Activated naive CD8-positive, alpha-beta T cell treated with anti-CD3 and anti-CD28 coated beads, Interleukin-2, amount 10 ng/mL, durations not matched to agents 7 days and 5 days (primary cell): ENCODE measurements at regions not wholly inside any gene's neighbourhood (a gene's known extent, or its start where the extent isn't known, plus 50 kb on each side); places are given as distances from the start of the nearest gene placed in this dataset.

ENCODE experiments used
- ATAC-seq: fragments of 150-1000 bp; cut with Tn5 transposase; one replicate; pipeline ENCODE4 v1.10.0; 2021; ENCODE audit warnings: low read depth, moderate library complexity
- POLR2A ChIA-PET: fragments of 350-600 bp; sonication (Branson Sonifier 250); formaldehyde crosslinking; loops from one replicate; lab custom pipeline; 2021; ENCODE audit warnings: antibody characterized with exemption; lab: Charles Lee
- DNase-seq: peaks from one replicate; pipeline ENCODE4 v3.0.0; 2021
- H3K27ac Mint-ChIP-seq: one replicate; pipeline ENCODE4 v1.8.0; 2022; ENCODE audit warnings: mild to moderate bottlenecking, mixed read lengths
- H3K27me3 Mint-ChIP-seq: one replicate; pipeline ENCODE4 v1.8.0; 2022; ENCODE audit warnings: mild to moderate bottlenecking, moderate library complexity, mixed read lengths
- H3K36me3 Mint-ChIP-seq: one replicate; pipeline ENCODE4 v1.8.0; 2021; ENCODE audit warnings: mild to moderate bottlenecking, mixed read lengths
- H3K4me1 Mint-ChIP-seq: one replicate; pipeline ENCODE4 v1.8.0; 2021; ENCODE audit warnings: mixed read lengths
- H3K4me3 Mint-ChIP-seq: one replicate; pipeline ENCODE4 v1.8.0; 2022; ENCODE audit warnings: mild to moderate bottlenecking, moderate library complexity, mixed read lengths
- H3K9me3 Mint-ChIP-seq: one replicate; pipeline ENCODE4 v1.8.0; 2021; ENCODE audit warnings: mixed read lengths

DNA sequence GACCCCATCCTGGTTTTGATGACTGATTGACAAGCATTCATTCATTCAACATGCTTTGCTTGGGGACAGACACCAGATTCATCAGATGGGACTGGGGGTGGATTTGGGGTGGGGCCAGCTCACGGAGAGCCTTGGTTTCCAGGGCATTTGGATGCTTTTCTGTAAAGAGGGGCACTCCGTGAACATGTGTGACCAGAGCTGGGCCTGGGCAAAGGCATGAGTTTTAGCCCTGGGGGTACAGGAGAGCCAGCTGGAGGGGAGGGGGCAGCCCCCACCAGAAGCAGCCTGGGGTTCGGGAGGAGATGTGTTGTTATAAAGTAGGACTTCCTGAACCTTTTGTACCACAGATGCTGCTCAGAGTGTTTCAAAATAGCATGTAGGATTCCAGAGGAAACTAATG is 99.7 kb downstream of the RIPK4 start:
- H3K36me3 Mint-ChIP-seq = no peaks in the 10 kb centered on the region
- POLR2A ChIA-PET = no interaction called here
- H3K9me3 Mint-ChIP-seq = no peaks in the 10 kb centered on the region
- no peak for ATAC-seq
- H3K4me3 Mint-ChIP-seq = no peak overlapping the region
- no peak for DNase-seq
- no peak overlapping the region for H3K27ac Mint-ChIP-seq
- peaks cover 21% of the 10 kb centered on the region for H3K27me3 Mint-ChIP-seq
- peaks cover 11% of the 10 kb centered on the region for H3K4me1 Mint-ChIP-seq

DNA sequence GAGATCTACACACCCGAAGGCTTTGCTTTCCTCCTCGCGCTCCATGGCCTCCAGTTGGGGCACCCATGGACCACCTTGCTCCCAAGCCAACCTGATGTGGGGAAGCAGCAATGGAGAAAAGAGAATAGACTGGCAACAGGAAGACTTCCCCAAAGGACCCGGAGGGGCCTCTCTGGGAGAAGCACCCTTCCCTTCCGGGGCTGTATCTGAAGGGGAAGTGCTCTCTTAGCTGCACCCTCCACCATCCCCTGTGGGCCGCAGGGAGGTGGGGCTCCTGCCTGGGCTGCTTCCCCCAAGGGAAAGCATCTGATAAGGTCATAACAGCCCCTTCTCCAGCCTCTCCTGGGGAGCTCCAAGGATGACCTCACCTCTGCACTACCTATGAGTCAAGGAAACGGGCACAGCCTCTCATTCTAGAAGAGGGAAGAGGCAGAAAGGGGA is 100.2 kb downstream of the RIPK4 start:
- ATAC-seq = no peak
- POLR2A ChIA-PET = no interaction called here
- no peaks in the 10 kb centered on the region for H3K9me3 Mint-ChIP-seq

DNA sequence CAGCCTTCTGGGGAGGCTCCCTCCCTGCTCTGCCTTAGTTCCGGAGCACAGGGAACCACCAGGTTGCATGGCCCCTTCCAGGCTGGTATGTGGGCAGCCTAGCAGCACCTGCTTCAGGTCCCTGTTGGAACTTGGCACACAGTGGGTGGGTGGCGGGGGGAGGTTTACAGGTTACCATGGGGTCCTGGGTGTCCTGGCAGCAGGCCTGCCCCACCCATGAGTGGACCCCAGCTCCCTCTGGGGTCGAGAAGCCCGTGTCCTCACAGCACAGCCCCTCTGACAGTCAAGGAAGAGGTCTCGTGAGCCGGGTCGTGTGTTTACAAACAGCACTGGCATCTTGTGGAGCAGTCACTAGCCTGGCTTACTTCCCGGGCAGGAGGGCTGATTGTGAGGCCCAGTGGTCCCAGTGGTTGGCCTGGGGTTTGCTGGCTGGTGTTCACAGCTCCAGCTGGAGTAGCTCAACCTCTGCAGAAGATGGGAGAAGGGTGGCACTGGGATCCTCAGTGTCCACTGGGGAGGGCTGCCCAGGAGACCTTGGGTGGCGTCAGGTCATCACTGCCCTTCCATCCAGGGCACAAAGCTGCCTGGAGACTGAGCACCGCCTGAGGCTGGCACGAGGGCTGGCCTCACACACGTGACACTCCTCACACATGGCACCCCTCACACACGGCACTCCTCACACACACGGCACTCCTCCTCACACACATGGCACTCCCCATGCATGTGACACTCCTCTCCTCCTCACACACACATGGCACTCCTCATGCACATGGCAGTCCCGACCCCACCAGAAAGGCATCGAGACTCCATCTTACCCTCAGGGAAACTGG is 100.9 kb downstream of the RIPK4 start:
- no peaks in the 10 kb centered on the region for H3K36me3 Mint-ChIP-seq
- H3K4me3 Mint-ChIP-seq = no peak overlapping the region
- H3K4me1 Mint-ChIP-seq = peaks cover 1% of the 10 kb centered on the region
- H3K27me3 Mint-ChIP-seq = peaks cover 18% of the 10 kb centered on the region
- H3K27ac Mint-ChIP-seq = no peak overlapping the region
- ATAC-seq (no peak), DNase-seq (no peak)
- no peaks in the 10 kb centered on the region for H3K9me3 Mint-ChIP-seq
- POLR2A ChIA-PET = no interaction called here

More for the DNA sequence above, 100.2 kb downstream of the RIPK4 start:
- H3K36me3 Mint-ChIP-seq = no peaks in the 10 kb centered on the region
- no peak overlapping the region for H3K4me3 Mint-ChIP-seq
- H3K4me1 Mint-ChIP-seq = peaks cover 7% of the 10 kb centered on the region
- peaks cover 22% of the 10 kb centered on the region for H3K27me3 Mint-ChIP-seq
- H3K27ac Mint-ChIP-seq = no peak overlapping the region
- DNase-seq = no peak

DNA sequence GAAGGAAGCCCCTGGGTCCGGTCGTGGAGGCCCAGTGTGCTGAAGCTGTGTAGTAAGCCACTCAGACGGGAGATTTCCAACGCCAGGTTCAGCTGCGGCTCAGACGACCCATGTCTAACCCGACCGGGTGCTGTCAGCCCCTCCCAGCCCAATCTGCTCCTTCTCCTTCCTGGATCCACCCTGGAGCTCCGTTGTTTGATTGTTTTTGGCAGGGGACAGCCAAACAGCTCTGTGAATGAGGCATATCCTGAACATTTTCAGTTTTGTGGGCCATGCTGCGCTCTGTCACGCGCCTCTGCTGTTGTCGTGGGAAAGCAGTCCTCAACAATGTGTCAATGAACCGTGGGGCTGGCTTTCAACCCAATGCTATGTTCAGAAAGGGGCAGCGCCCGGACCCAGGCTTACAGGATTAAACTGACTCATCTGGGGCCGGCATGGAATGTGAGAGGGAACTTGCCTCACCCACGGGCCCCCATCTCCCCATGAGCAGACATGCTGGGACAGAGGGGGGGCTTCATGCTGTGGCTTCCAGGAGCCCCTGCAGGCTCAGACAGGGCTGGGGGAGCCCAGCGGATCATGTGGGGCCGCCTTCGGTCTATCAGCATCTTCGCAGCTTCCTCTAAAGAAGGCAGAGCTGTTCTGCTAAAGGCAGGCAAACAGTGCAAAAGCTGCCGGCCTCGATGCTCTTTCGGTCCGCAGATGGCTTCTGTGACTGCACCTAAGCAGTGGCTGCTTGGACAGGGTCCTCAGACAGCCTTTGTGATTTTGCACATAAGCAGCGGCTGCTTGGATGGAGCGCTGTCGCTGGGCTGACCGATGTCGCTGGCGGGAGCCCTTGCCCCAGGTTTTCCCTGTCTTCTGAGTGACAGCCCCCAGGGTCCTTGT is 101.7 kb downstream of the RIPK4 start:
- Mint-ChIP-seq H3K27ac (no peak overlapping the region), H3K36me3 (no peaks in the 10 kb centered on the region), H3K9me3 (no peaks in the 10 kb centered on the region), H3K4me3 (no peak overlapping the region), H3K27me3 (peaks cover 17% of the 10 kb centered on the region), H3K4me1 (no peaks in the 10 kb centered on the region)
- DNase-seq (no peak), ATAC-seq (no peak)
- POLR2A ChIA-PET = no interaction called here

DNA sequence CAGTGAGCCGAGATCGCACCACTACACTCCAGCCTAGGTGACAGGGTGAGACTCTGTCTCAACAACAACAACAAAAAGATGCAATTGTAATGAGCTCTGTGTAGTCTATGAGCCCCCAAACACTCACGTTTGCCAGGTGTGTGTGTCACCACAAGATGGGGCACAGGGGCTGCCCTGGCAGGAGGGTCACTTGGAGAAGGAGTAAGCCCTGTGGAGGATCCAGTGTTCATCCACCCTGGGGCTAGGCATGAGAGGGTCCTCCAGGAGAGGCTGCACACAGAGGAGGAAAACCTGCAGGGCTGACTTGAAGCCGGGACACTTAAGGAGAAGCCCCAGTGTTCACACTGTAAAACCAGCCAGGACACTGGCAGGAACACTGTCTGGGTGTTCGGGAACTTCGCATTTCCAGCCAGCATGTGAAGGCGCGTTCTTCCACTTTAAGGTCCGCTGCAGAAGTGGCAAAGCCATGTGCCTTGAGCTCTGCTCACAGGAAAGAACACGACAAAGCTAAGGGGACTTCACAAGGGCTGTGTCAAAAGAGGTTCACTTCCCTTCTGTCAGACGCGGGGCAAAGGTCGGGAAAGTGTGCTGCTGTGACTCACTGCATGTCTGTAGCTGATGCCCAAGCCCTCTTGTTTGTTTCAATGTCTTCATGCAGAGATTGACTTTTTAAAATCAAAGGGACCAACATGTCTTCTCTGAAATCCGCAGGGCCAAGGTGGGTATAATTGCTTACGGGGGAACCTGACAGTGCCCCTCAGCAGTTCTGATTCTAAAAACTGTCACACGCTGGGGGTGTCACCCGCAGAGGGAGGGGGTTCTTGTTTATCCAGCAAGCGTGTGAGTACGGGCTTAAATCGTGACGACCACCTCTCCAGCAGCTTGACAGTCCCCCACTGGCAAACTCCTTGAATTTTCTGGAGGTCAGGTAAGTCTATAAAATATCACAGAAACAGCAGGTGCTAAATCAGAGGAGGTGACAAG is 102.8 kb downstream of the RIPK4 start:
- H3K36me3 Mint-ChIP-seq = no peaks in the 10 kb centered on the region
- no peak for DNase-seq
- H3K9me3 Mint-ChIP-seq = no peaks in the 10 kb centered on the region
- no peak overlapping the region for H3K4me3 Mint-ChIP-seq
- no peak overlapping the region for H3K27ac Mint-ChIP-seq
- peaks cover 8% of the 10 kb centered on the region for H3K27me3 Mint-ChIP-seq
- POLR2A ChIA-PET = no interaction called here
- no peaks in the 10 kb centered on the region for H3K4me1 Mint-ChIP-seq
- no peak for ATAC-seq

DNA sequence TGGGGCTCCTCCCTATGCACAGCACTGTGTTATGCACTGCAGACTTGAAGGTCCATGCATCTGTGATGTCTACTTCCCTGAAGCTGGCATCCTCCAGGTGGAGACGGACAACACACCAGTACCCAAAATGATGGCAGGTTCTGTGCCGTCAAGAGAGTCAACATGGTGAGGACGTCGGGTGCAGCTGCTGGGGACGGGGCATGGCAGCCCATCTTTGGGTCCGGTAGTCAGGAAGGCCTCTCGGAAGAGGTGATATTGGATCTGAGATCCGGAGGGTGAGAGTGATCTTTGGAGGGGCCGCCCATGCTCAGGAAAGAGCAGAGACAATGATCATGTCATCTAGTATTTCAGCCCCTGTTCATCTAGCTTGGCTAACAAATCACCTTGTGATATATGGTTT is 104.1 kb downstream of the RIPK4 start:
- Mint-ChIP-seq H3K4me3 (no peak overlapping the region), H3K4me1 (no peaks in the 10 kb centered on the region), H3K27me3 (peaks cover 8% of the 10 kb centered on the region), H3K36me3 (no peaks in the 10 kb centered on the region), H3K27ac (no peak overlapping the region), H3K9me3 (no peaks in the 10 kb centered on the region)
- POLR2A ChIA-PET = no interaction called here
- ATAC-seq (no peak), DNase-seq (no peak)

DNA sequence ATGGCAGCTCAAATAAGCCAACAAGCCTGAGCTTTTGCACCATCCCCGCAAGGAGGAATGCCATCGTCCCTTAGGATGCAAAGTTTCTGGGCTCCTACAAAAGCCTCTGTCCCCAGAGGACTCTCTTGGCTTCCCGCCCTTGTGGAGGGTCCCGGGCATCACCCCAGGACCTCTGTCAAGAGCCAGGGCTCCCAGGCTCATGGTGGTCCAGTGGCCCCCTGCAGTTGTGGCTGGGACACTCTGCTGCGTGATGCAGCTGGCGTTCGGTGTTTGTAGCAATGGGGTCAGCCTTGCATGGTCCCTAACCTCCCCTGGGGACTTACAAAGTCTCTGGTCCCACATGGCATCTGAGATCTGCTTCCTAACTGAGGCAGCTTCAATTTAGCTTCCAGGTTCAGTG is 104.7 kb downstream of the RIPK4 start:
- Mint-ChIP-seq H3K4me1 (no peaks in the 10 kb centered on the region), H3K27ac (no peak overlapping the region), H3K36me3 (no peaks in the 10 kb centered on the region), H3K27me3 (peaks cover 12% of the 10 kb centered on the region), H3K4me3 (no peak overlapping the region), H3K9me3 (no peaks in the 10 kb centered on the region)
- ATAC-seq (no peak), DNase-seq (no peak)
- POLR2A ChIA-PET = no interaction called here

DNA sequence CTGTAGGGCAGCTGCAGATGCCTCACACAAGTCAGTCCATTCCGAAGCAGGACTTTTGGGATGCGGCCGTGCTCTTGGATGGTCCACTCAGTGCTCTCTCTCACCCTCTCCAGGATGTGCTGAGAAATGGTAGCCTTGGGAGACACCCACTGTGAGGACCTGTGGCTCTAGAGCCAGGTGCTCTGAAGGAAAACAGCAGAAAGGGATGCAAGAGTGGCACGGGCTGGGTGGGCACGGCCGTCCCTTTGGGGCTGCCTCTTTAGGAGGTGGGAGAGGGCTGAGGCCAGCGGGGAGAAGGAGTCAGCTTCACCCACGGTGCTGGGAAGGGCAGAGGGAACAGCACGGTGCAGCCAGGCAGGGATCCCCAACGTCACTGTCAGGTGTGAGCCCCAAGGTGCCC is 106.1 kb downstream of the RIPK4 start:
- H3K27me3 Mint-ChIP-seq = peaks cover 10% of the 10 kb centered on the region
- H3K4me1 Mint-ChIP-seq = no peaks in the 10 kb centered on the region
- ATAC-seq (no peak), DNase-seq (no peak)
- no peak overlapping the region for H3K4me3 Mint-ChIP-seq
- H3K36me3 Mint-ChIP-seq = no peaks in the 10 kb centered on the region
- no peaks in the 10 kb centered on the region for H3K9me3 Mint-ChIP-seq
- no peak overlapping the region for H3K27ac Mint-ChIP-seq
- POLR2A ChIA-PET = no interaction called here

DNA sequence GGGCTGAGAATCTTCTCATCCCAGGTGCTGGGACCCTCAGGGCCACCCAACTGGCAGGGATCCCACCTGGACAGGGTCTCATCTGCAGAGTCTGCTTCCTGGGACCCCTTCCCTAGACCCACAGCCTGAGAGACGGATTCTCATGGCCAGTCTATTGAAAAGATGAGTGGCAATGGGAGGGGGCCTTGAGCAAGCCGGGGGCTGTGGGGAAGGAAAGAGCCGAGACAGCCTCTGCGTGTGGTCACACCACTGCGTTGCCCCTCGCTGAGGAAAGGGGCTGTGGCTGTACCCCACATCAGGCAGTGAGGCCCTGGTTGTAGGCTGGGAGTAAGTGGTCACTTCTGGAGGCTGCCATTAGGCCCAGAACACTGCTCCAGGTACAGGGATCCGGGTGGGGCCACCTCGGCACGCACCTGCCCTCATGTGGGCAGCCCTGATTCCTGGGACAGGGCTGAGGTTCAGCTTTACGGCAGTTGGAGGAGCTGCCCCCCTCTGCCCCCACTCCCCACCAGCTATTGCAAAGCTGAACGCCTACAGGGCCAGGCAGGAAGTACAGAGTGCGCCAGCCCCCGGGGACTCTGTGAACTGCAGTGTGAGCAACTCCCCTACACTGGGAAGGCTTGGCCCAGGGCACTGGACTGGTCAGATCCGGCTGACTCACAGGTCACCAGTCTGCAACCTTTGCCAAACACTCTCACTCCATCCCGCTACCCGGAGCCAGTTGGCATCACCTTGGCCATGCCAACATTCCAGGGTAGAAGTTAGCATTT is 106.9 kb downstream of the RIPK4 start:
- H3K4me3 Mint-ChIP-seq = no peak overlapping the region
- H3K4me1 Mint-ChIP-seq = no peaks in the 10 kb centered on the region
- no peak for DNase-seq
- POLR2A ChIA-PET = no interaction called here
- no peaks in the 10 kb centered on the region for H3K9me3 Mint-ChIP-seq
- H3K36me3 Mint-ChIP-seq = no peaks in the 10 kb centered on the region
- H3K27ac Mint-ChIP-seq = no peak overlapping the region
- peaks cover 10% of the 10 kb centered on the region for H3K27me3 Mint-ChIP-seq
- no peak for ATAC-seq

DNA sequence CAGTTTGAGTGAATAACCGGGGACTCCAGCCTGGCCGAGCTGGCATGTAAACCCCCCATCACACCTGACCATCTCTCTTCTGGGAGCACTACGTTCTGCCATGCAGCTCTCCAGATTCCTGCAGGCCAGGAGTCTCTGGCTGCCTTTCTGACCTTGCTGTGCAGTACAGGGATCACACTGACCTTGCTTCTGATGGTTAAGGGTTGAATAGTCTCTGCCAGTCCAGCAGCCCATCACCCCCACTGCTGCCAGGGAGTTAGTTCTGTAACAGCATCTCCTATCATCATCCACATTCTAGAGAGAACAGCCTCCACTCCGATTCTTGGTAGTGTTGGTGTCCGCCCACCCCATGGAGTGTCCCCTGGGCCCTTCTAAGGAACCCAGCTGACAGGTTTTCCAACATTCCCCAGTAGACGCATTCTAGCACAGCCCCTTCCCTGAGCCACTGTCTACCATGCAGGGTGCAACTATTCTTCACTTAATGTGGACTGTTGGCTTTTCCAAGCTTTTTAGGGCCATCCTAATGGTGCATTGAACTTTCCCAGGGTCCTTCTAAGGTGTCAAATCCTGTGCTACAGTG is 109.8 kb downstream of the RIPK4 start:
- Mint-ChIP-seq H3K36me3 (no peaks in the 10 kb centered on the region), H3K9me3 (no peaks in the 10 kb centered on the region), H3K27ac (no peak overlapping the region), H3K4me3 (no peak overlapping the region), H3K4me1 (no peaks in the 10 kb centered on the region), H3K27me3 (peaks cover 8% of the 10 kb centered on the region)
- ATAC-seq (no peak), DNase-seq (no peak)
- POLR2A ChIA-PET = no interaction called here

DNA sequence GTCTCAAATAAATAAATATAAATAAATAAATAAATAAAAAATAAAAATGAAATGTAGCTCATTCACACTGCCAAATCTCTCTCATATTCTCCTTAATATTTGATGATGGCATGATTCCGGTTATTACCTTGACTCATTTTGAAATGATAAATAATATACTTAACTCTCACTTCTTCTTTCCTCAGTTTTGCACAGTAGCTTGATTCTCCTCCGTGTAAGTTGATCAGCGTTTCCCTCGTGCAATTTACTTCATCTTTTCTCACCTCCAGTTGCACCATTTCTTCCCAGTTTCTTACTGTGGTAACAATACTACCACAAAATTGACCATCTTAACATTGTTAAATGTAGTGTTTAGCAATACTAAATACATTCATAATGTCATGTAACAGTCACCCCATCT is 111.6 kb downstream of the RIPK4 start:
- POLR2A ChIA-PET = no interaction called here
- Mint-ChIP-seq H3K27me3 (peaks cover 9% of the 10 kb centered on the region), H3K4me1 (no peaks in the 10 kb centered on the region), H3K4me3 (no peak overlapping the region), H3K9me3 (no peaks in the 10 kb centered on the region), H3K27ac (no peak overlapping the region), H3K36me3 (no peaks in the 10 kb centered on the region)
- no peak for DNase-seq
- no peak for ATAC-seq

DNA sequence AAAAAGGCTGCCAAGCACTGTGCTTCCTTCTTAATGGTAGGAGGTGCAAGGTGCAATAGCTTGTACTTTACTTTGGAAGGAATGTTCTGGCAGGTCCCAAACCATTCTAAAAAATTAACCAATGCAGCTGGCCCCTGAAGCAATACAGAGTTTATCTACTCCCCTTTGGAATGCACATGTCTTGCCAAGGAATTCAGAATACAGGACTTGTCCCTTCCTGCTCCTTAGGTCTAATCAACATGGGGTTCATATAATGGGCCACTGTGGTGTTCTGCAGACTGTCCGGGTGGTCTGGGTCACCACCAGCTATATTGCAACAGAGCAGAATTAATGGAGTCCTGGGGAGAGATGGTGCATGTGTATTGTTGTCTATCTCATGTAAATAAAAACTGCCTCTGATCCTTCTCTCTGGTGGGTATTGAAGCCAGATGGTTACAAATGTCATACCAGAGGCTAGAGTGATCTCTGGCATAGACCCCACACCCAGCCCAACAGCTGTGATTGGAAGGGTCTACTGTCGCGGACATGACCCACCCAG is 112.8 kb downstream of the RIPK4 start:
- ATAC-seq = no peak
- Mint-ChIP-seq H3K36me3 (no peaks in the 10 kb centered on the region), H3K4me3 (no peak overlapping the region), H3K4me1 (no peaks in the 10 kb centered on the region), H3K27ac (no peak overlapping the region), H3K9me3 (no peaks in the 10 kb centered on the region), H3K27me3 (peaks cover 9% of the 10 kb centered on the region)
- no peak for DNase-seq
- POLR2A ChIA-PET = no interaction called here
